Liver (tissue), 8 donors: ENCODE measurements at regions not wholly inside any gene's neighbourhood (a gene's known extent, or its start where the extent isn't known, plus 50 kb on each side); places are given as distances from the start of the nearest gene placed in this dataset.

Experiments used
- DNase-seq: peaks from one replicate; pipeline ENCODE4 v3.0.0-alpha.2; 2017; ENCODE audit warnings: low spot score
- H3K27ac ChIP-seq, 2 donors: one replicate each; pipeline ENCODE4 v1.7.0; 2013; ENCODE audit warnings: inconsistent platforms in 2 of 2, low read length in 2 of 2, control low read depth in 1 of 2, low read depth in 1 of 2, mild to moderate bottlenecking in 1 of 2
- H3K27me3 ChIP-seq, 4 donors: one replicate each; pipeline versions ENCODE4 v1.6.1 to v1.7.0; 2013; ENCODE audit warnings: low read length in 3 of 4, inconsistent platforms in 1 of 4, mild to moderate bottlenecking in 1 of 4, moderate library complexity in 1 of 4; ENCODE audit not compliant: control insufficient read depth in 4 of 4, insufficient read depth in 4 of 4
- H3K36me3 ChIP-seq, 4 donors: one replicate each; pipeline versions ENCODE4 v1.6.1 to v1.7.0; 2013; ENCODE audit warnings: low read length in 3 of 4, mild to moderate bottlenecking in 3 of 4, low read depth in 1 of 4, moderate library complexity in 1 of 4; ENCODE audit not compliant: control insufficient read depth in 4 of 4, insufficient read depth in 3 of 4
- H3K4me1 ChIP-seq, 4 donors: one replicate each; pipeline versions ENCODE4 v1.6.1 to v1.7.0; 2013; ENCODE audit warnings: low read length in 3 of 4, mild to moderate bottlenecking in 3 of 4, moderate library complexity in 1 of 4; ENCODE audit not compliant: control insufficient read depth in 4 of 4, insufficient read depth in 4 of 4
- H3K4me3 ChIP-seq, 3 donors: one replicate each; pipeline versions ENCODE4 v1.6.1 to v1.7.0; 2013; ENCODE audit warnings: low read length in 3 of 3, control low read depth in 1 of 3, low read depth in 1 of 3, mild to moderate bottlenecking in 1 of 3
- H3K9ac ChIP-seq, 2 donors: one replicate each; pipeline ENCODE4 v1.7.0; 2013; ENCODE audit warnings: low read length in 2 of 2, mild to moderate bottlenecking in 2 of 2, moderate library complexity in 2 of 2, control low read depth in 1 of 2, low read depth in 1 of 2
- H3K9me3 ChIP-seq, 4 donors: one replicate each; pipeline versions ENCODE4 v1.6.1 to v1.7.0; 2013; ENCODE audit warnings: low read length in 3 of 4; ENCODE audit not compliant: control insufficient read depth in 4 of 4
- CTCF ChIP-seq: fragments of 150-350 bp; IDR thresholded peaks from 2 replicates; pipeline ENCODE4 v1.5.1; 2017; ENCODE audit warnings: improper control_type of control experiment, low read depth, low read length; ENCODE audit not compliant: missing input control
- EGR1 ChIP-seq, 2 donors: IDR thresholded peaks; 2 replicates each; pipeline ENCODE4 v1.6.1; 2016 to 2018; ENCODE audit warnings: antibody characterized with exemption in 2 of 2, low read depth in 2 of 2
- FOXA1 ChIP-seq: IDR thresholded peaks from 2 replicates; pipeline ENCODE4 v1.6.1; 2016; ENCODE audit warnings: antibody characterized with exemption
- FOXA2 ChIP-seq: IDR thresholded peaks from 2 replicates; pipeline ENCODE4 v1.6.1; 2016; ENCODE audit warnings: antibody characterized with exemption
- GABPA ChIP-seq, 2 donors: IDR thresholded peaks in 1 of 2; conservative IDR thresholded peaks in 1 of 2; 2 replicates each; pipeline ENCODE4 v1.6.1; 2016; ENCODE audit warnings: antibody characterized with exemption in 2 of 2, mild to moderate bottlenecking in 1 of 2, moderate library complexity in 1 of 2
- HNF4A ChIP-seq, 2 donors: conservative IDR thresholded peaks; 2 replicates each; pipeline ENCODE4 v1.6.1; 2016; ENCODE audit warnings: antibody characterized with exemption in 2 of 2, mild to moderate bottlenecking in 2 of 2
- HNF4G ChIP-seq: IDR thresholded peaks from 2 replicates; pipeline ENCODE4 v1.6.1; 2016; ENCODE audit warnings: antibody characterized with exemption
- JUND ChIP-seq, 2 donors: IDR thresholded peaks; 2 replicates each; pipeline ENCODE4 v1.6.1; 2016; ENCODE audit warnings: antibody characterized with exemption in 2 of 2
- MAX ChIP-seq: IDR thresholded peaks from 2 replicates; pipeline ENCODE4 v1.6.1; 2016; ENCODE audit warnings: antibody characterized with exemption
- NR2F2 ChIP-seq: IDR thresholded peaks from 2 replicates; pipeline ENCODE4 v1.6.1; 2016; ENCODE audit warnings: antibody characterized with exemption
- RAD21 ChIP-seq, 2 donors: IDR thresholded peaks; 2 replicates each; pipeline ENCODE4 v1.6.1; 2016; ENCODE audit warnings: antibody characterized with exemption in 2 of 2, mild to moderate bottlenecking in 2 of 2
- REST ChIP-seq: IDR thresholded peaks from 2 replicates; pipeline ENCODE4 v1.6.1; 2016; ENCODE audit warnings: antibody characterized with exemption, mild to moderate bottlenecking
- RXRA ChIP-seq, 2 donors: IDR thresholded peaks; 2 replicates each; pipeline ENCODE4 v1.6.1; 2017 to 2018; ENCODE audit warnings: antibody characterized with exemption in 2 of 2, mild to moderate bottlenecking in 1 of 2
- SP1 ChIP-seq: IDR thresholded peaks from 2 replicates; pipeline ENCODE4 v1.6.1; 2018; ENCODE audit warnings: antibody characterized with exemption, mild to moderate bottlenecking
- YY1 ChIP-seq: IDR thresholded peaks from 2 replicates; pipeline ENCODE4 v1.6.1; 2016; ENCODE audit warnings: antibody characterized with exemption, mild to moderate bottlenecking
- ZBTB33 ChIP-seq: IDR thresholded peaks from 2 replicates; pipeline ENCODE4 v1.6.1; 2016; ENCODE audit warnings: antibody characterized with exemption
- WGBS: extraction: QIAGEN DNeasy Blood & Tissue Kit; methylation state at CpG from one replicate; pipeline ENCODE4 v1.1.7; 2013; 5-methylcytosine and 5-hydroxymethylcytosine counted together
- donor health status: healthy.
- donor health status: healthy.
- donor health status: healthy.
- donor health status: healthy.
- donor health status: healthy.

GRCh38 chr2:179351057-179351456 lies 86.4 kb upstream of the SESTD1 start:
- Histone ChIP-seq H3K9ac (no peak overlapping the region), H3K9me3 (no peaks in the 10 kb centered on the region), H3K36me3 (no peaks in the 10 kb centered on the region), H3K27me3 (no peaks in the 10 kb centered on the region), H3K4me1 (no peaks in the 10 kb centered on the region), H3K27ac (no peak overlapping the region), H3K4me3 (no peak overlapping the region)
- no peak for DNase-seq
- 92% methylated on average over 2 of the region's 2 CpGs for WGBS
- TF ChIP-seq CTCF = no peak
- TF ChIP-seq JUND (IDR thresholded peaks at IDR 0.05) = no peak
- TF ChIP-seq REST = no peak
- TF ChIP-seq RXRA (IDR thresholded peaks at IDR 0.05) = no peak
- TF ChIP-seq EGR1 (IDR thresholded peaks at IDR 0.05; ENCODE audit: low read depth in 2 of 2) = no peak
- TF ChIP-seq FOXA2 = no peak
- no peak for TF ChIP-seq GABPA (IDR thresholded peaks at IDR 0.05 in 1 of 2, conservative IDR thresholded peaks at IDR 0.05 in 1 of 2)
- TF ChIP-seq RAD21 (IDR thresholded peaks at IDR 0.05) = no peak
- no peak for TF ChIP-seq MAX
- no peak for TF ChIP-seq NR2F2
- TF ChIP-seq YY1 = no peak
- no peak for TF ChIP-seq HNF4G
- TF ChIP-seq SP1 = no peak
- no peak for TF ChIP-seq FOXA1
- TF ChIP-seq ZBTB33 = no peak
- TF ChIP-seq HNF4A (conservative IDR thresholded peaks at IDR 0.05) = no peak

GRCh38 chr2:179349670-179350303 lies 85.2 kb upstream of the SESTD1 start:
- H3K27ac ChIP-seq = no peak overlapping the region

More at GRCh38 chr2:179349670-179350303, 85.2 kb upstream of the SESTD1 start:
- H3K27me3 ChIP-seq = no peaks in the 10 kb centered on the region
- 64% methylated on average over 1 of the region's 1 CpG for WGBS
- no peak overlapping the region for H3K4me3 ChIP-seq
- TF ChIP-seq EGR1 (IDR thresholded peaks at IDR 0.05; ENCODE audit: low read depth in 2 of 2) = no peak
- no peak for TF ChIP-seq CTCF
- DNase-seq = no peak
- H3K36me3 ChIP-seq = no peaks in the 10 kb centered on the region
- H3K9me3 ChIP-seq = no peaks in the 10 kb centered on the region
- H3K4me1 ChIP-seq = no peaks in the 10 kb centered on the region
- no peak overlapping the region for H3K9ac ChIP-seq
